GM20000 (cell line): ENCODE measurements at regions not wholly inside any gene's neighbourhood (a gene's known extent, or its start where the extent isn't known, plus 50 kb on each side); places are given as distances from the start of the nearest gene placed in this dataset.
"Not testable (repeated sequence)": the region's sequence is repeated elsewhere in the genome, so short reads cannot be mapped to it uniquely, and the experiment has no call there.

ENCODE experiments used
- DNase-seq: peaks from one replicate; pipeline ENCODE4 v3.0.0; 2012; ENCODE audit warnings: low spot score
- TF ChIP-seq, protein P1 (sequence below): IDR thresholded peaks from 2 replicates; pipeline ENCODE4 v1.5.1; 2012; ENCODE audit warnings: mild to moderate bottlenecking, control low read depth; ENCODE audit errors: extremely low read depth, missing control alignments

DNA sequence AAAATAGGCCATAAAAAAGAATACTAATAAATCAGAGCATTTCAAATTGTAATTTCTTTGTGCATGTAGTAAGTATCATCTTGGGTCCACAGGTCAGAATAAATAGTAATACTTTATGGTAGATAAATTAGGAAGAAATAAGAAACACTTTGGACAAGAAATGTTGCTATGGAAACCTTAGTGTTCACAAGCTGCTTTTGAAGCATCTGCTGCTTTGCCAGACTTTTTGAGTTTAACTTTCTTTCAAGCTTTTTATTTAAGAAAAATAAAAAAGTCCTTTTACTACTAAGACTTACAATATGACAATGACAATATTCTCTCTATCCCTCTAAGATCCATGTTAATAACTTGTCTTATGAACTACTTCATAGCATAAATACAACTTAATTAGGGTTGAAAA, 690.7 kb upstream of the FSHR start:
- TF ChIP-seq, protein P1, sequence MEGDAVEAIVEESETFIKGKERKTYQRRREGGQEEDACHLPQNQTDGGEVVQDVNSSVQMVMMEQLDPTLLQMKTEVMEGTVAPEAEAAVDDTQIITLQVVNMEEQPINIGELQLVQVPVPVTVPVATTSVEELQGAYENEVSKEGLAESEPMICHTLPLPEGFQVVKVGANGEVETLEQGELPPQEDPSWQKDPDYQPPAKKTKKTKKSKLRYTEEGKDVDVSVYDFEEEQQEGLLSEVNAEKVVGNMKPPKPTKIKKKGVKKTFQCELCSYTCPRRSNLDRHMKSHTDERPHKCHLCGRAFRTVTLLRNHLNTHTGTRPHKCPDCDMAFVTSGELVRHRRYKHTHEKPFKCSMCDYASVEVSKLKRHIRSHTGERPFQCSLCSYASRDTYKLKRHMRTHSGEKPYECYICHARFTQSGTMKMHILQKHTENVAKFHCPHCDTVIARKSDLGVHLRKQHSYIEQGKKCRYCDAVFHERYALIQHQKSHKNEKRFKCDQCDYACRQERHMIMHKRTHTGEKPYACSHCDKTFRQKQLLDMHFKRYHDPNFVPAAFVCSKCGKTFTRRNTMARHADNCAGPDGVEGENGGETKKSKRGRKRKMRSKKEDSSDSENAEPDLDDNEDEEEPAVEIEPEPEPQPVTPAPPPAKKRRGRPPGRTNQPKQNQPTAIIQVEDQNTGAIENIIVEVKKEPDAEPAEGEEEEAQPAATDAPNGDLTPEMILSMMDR: no peak
- no peak for DNase-seq

DNA sequence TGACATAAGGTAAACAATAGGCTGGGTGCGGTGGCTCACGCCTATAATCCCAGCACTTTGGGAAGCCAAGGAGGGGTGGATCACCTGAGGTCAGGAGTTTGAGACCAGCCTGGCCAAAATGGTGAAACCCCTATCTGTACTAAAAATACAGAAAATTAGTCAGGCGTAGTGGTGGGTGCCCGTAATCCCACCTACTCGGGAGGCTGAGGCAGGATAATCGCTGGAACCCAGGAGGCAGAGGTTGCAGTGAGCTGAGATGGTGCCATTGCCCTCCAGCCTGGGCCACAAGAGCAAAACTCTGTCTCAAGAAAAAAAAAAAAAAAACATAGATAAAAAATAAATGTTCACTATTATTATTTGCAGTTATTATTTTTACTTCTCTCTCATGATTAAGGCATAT, 689.8 kb upstream of the FSHR start:
- not testable (repeated sequence) for DNase-seq

DNA sequence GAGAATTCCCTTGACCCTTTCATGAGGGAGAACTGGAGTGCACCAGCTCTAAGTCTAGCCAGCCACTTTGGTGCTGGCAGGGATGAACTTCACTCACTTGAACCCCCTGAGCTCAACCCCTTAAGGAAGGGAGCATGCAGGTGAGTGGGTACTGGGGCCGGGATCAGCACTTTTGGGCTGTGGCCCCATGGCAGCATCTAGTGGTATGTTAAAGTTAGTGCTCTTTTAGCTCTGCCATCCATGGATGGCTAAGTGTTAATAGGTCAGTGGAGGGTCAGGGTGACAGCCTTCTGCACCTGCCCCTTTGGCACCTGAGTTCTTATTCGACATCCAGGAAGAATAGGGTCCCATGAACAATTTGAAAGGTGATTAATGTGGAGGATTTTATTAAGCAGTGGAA, 689.0 kb upstream of the FSHR start:
- no peak for DNase-seq
- TF ChIP-seq, protein P1: no peak

DNA sequence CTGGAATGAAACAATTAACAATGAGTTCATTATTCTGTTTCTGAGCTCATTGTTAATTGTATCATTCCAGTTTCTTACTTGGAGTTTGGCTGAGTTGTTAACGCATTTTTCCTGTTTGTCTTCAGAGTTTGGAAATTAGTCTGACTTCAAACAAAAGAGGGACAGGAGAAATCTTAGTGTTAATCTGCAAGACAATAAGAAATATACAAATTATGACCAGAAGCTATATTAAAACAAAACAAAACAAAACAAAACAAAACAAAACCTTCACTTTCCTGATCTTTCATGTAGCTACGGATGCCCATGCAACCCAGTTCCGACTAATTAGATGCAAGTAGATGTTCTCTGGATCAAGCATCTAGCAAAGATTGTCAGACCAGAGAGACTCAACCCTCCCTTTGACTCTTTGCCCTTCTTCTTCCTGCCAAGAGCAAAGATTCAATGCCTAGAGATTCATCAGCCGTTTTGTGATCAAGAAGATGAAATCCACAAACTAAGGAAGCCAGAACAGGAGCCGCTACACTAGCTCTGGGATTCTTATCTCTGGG, 686.2 kb upstream of the FSHR start:
- DNase-seq: no peak
- TF ChIP-seq, protein P1: no peak

DNA sequence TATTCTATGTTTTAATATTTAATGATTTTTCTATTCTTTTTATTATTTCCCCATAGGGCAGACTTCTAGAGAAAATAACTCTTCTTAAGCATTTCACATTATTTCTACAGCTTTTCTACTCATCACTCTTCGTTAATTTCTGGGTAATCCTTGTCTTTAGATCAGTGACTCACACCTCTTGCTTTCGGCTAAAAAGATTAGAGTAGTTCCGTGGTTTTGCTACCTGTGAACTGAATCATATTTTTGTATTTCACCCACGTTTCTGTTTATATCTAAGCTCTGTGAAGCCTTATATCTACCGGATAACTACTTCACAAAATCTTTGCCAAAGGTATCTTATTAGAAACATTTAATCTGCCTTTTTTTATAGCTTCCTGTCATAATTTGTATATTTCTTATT, 685.5 kb upstream of the FSHR start:
- TF ChIP-seq, protein P1: no peak

DNA sequence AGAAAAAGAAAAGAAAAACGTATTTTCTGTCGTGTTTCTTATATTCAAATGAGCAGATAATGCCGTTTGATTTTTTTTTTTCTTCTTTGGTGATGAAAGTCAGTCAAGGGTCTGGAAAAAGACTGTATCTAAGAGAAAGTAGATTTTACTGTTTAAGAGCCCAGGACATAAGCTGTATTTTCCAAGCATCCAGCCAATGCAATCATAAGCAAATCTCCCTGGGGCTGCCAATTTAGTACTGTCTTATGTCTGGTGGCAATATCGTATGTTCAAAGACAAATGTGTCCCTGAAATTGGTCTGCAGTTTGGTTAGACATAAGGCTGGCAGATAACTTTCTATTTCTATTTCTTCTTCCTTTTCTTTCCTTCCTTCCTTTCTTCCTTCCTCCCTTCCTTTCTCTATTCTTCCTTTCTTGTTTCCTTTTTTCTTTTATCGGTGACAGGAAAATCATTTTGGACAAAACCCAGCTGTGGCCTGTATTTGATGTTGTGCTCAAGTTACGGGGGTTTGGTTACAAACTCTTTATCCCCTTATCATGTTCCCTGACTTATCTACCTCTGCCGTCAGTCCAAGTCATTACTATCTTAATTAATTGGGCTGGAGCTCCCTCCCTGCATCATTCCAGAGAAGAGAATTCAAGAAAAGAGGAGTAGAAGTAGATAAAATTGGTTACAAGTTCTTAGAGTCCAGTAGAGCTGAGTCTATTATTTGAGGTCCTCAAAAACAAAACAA, 683.4 kb upstream of the FSHR start:
- TF ChIP-seq, protein P1: no peak
- no peak for DNase-seq

More for the DNA sequence above, 685.5 kb upstream of the FSHR start:
- no peak for DNase-seq

DNA sequence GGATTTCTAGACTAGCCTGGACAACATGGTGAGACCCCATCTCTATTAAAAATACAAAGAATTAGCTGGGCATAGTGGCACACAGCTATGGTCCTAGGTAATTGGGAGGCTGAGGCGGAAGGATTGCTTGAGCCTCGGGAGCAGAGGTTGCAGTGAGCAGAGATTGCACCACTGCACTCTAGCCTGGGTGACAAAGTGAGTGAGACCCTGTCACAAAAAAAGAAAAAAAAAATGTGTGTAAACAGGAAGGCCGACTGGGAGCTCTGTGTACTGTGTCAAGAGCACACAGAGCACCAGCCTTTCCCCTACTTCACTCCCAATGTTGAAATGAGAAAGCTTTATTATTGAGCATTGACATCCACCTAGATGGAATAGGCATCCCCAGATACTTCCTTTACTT, 681.7 kb upstream of the FSHR start:
- DNase-seq: no peak
- TF ChIP-seq, protein P1: no peak

DNA sequence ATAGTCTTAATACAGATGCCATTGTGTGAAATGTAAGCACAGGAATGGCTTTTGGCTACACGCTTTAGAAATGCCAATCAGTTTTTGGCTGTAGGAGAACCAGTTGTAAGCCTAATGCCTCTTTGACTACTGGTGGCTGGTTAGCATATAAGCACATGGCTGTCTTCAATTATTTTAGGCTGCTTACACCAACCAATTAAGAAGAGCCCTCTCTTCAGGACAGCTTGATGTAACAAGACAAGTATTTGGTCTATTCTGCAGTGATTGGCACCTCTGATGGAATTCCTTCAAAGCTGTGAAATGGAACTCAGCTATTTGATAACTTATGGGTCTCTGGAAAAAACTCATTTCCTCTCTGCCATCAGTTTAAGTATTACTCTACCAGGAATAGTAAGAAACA, 680.1 kb upstream of the FSHR start:
- TF ChIP-seq, protein P1: no peak
- DNase-seq: no peak
